Spleen (tissue), 11 donors: ENCODE measurements at regions not wholly inside any gene's neighbourhood (a gene's known extent, or its start where the extent isn't known, plus 50 kb on each side); places are given as distances from the start of the nearest gene placed in this dataset.

Experiments used
- DNase-seq: peaks from one replicate; pipeline ENCODE4 v3.0.0-alpha.2; 2020
- H3K27ac ChIP-seq, 8 donors: fragments of 200-600 bp; sonication (generic) in 7 of 8; 1 replicate in 4 of 8; 2 replicates in 4 of 8; pipeline versions ENCODE4 v1.5.0 to v1.8.0; 2016 to 2021; ENCODE audit warnings: inconsistent platforms in 4 of 8, mild to moderate bottlenecking in 4 of 8, moderate library complexity in 1 of 8
- H3K27me3 ChIP-seq, 7 donors: fragments of 200-600 bp; sonication (generic) in 6 of 7; replicated peaks in 1 of 7; 1 replicate in 4 of 7; 2 replicates in 3 of 7; pipeline versions ENCODE4 v1.5.0 to v1.8.0; 2016 to 2021; ENCODE audit warnings: inconsistent platforms in 3 of 7, mild to moderate bottlenecking in 1 of 7
- H3K36me3 ChIP-seq, 6 donors: fragments of 200-600 bp; sonication (generic) in 5 of 6; 1 replicate in 4 of 6; 2 replicates in 2 of 6; pipeline versions ENCODE4 v1.5.0 to v1.8.0; 2016 to 2021; ENCODE audit warnings: inconsistent platforms in 2 of 6
- H3K4me1 ChIP-seq, 6 donors: fragments of 200-600 bp; sonication (generic) in 5 of 6; 1 replicate in 3 of 6; 2 replicates in 3 of 6; pipeline versions ENCODE4 v1.5.0 to v1.8.0; 2016 to 2021; ENCODE audit warnings: inconsistent platforms in 3 of 6
- H3K4me3 ChIP-seq, 8 donors: fragments of 200-600 bp; sonication (generic) in 7 of 8; 1 replicate in 4 of 8; 2 replicates in 4 of 8; pipeline versions ENCODE4 v1.5.0 to v1.8.0; 2016 to 2021; ENCODE audit warnings: inconsistent platforms in 4 of 8, mild to moderate bottlenecking in 4 of 8, moderate library complexity in 2 of 8
- H3K9me3 ChIP-seq, 8 donors: fragments of 200-600 bp; sonication (generic) in 7 of 8; 1 replicate in 4 of 8; 2 replicates in 4 of 8; pipeline versions ENCODE4 v1.5.0 to v1.8.0; 2016 to 2021; ENCODE audit warnings: inconsistent platforms in 4 of 8
- CTCF ChIP-seq, 11 experiments: fragments of 200-600 bp in 7 of 11; fragments of 450-650 bp in 4 of 11; sonication (generic) in 4 of 11; IDR thresholded peaks in 8 of 11; conservative IDR thresholded peaks in 3 of 11; 1 replicate in 7 of 11; 2 replicates in 4 of 11; pipeline versions ENCODE4 v1.4.0 to v1.8.0; 2016 to 2021; ENCODE audit warnings: antibody characterized with exemption in 11 of 11, inconsistent platforms in 4 of 11, mild to moderate bottlenecking in 1 of 11
- POLR2A ChIP-seq, 3 donors: fragments of 450-650 bp; IDR thresholded peaks; one replicate each; pipeline ENCODE4 v1.5.1; 2017; ENCODE audit warnings: antibody characterized with exemption in 3 of 3, mild to moderate bottlenecking in 1 of 3
- POLR2AphosphoS5 ChIP-seq, 3 donors: sonication (generic); formaldehyde crosslinking; IDR thresholded peaks; one replicate each; pipeline ENCODE4 v1.5.1; 2017; ENCODE audit warnings: antibody characterized with exemption in 3 of 3
- WGBS, 5 donors: extraction: QIAGEN DNeasy Blood & Tissue Kit in 3 of 5; methylation state at CpG; one replicate each; pipeline versions ENCODE4 v1.1.5 to v1.1.7; 2013 to 2018; 5-methylcytosine and 5-hydroxymethylcytosine counted together
- intact Hi-C: fragments of 100-400 bp; cut with DNase I; formaldehyde crosslinking; loops from one replicate; pipeline ENCODE4 v1.15.0; 2023; ENCODE audit warnings: low total_unique reads
- donor health status: healthy with polysubstance abuse.
- donor health status: DM: no; HTN: no; CAD: no; lungs with moderate emphysema.
- donor health status: DM: no; HTN: no; CAD: no.
- donor health status: Bipolar disorder and iron deficiency.
- donor health status: healthy.
- donor health status: DM: no; HTN: no; CAD: no.
- donor health status: DM: yes; HTN: yes; CAD: no.

- Histone ChIP-seq H3K4me1 (no peaks in the 10 kb centered on the region), H3K4me3 (no peak overlapping the region), H3K27me3 (no peaks in the 10 kb centered on the region), H3K36me3 (no peaks in the 10 kb centered on the region), H3K9me3 (peaks cover 0 to 21% (median 10%) of the 10 kb centered on the region in 8 donors), H3K27ac (no peak overlapping the region)
- no peak for DNase-seq
- no peak for TF ChIP-seq POLR2AphosphoS5 (IDR thresholded peaks at IDR 0.05)
- TF ChIP-seq CTCF (IDR thresholded peaks at IDR 0.05 in 8 of 11, conservative IDR thresholded peaks at IDR 0.05 in 3 of 11), result no peak
- TF ChIP-seq POLR2A (IDR thresholded peaks at IDR 0.05), result no peak
- 63 to 85% (median 75%) methylated on average over 3 to 6 of the region's 6 CpGs for WGBS, 5 donors
- intact Hi-C loops, result no loop called here
Observed at GRCh38 chr2:133711806-133712205, 143.5 kb upstream of the NCKAP5 start.

- Histone ChIP-seq H3K4me1 (no peaks in the 10 kb centered on the region), H3K27ac (no peak overlapping the region)
Observed at GRCh38 chr2:133712369-133712768, 144.1 kb upstream of the NCKAP5 start.

GRCh38 chr2:133713049-133713580 lies 144.9 kb upstream of the NCKAP5 start:
- no peaks in the 10 kb centered on the region for H3K36me3 ChIP-seq
- intact Hi-C loops, result no loop called here
- no peak overlapping the region for H3K4me3 ChIP-seq
- TF ChIP-seq POLR2A (IDR thresholded peaks at IDR 0.05), result no peak
- no peak for TF ChIP-seq POLR2AphosphoS5 (IDR thresholded peaks at IDR 0.05)
- no peak for TF ChIP-seq CTCF (IDR thresholded peaks at IDR 0.05 in 8 of 11, conservative IDR thresholded peaks at IDR 0.05 in 3 of 11)
- no peaks in the 10 kb centered on the region for H3K4me1 ChIP-seq
- no peaks in the 10 kb centered on the region for H3K27me3 ChIP-seq
- no peak overlapping the region for H3K27ac ChIP-seq
- peaks cover 0 to 21% (median 10%) of the 10 kb centered on the region in 8 donors for H3K9me3 ChIP-seq
- no peak for DNase-seq
- WGBS, 5 donors, result 76 to 88% (median 87%) methylated on average over 4 of the region's 4 CpGs

More at GRCh38 chr2:133712369-133712768, 144.1 kb upstream of the NCKAP5 start:
- Histone ChIP-seq H3K36me3 (no peaks in the 10 kb centered on the region), H3K4me3 (no peak overlapping the region), H3K27me3 (no peaks in the 10 kb centered on the region), H3K9me3 (peaks cover 0 to 21% (median 10%) of the 10 kb centered on the region in 8 donors)
- 84 to 94% (median 87%) methylated on average over 3 of the region's 3 CpGs for whole genome bisulfite sequencing, 5 donors
- no peak for DNase-seq
- TF ChIP-seq POLR2AphosphoS5 (IDR thresholded peaks at IDR 0.05), result no peak
- no peak for TF ChIP-seq CTCF (IDR thresholded peaks at IDR 0.05 in 8 of 11, conservative IDR thresholded peaks at IDR 0.05 in 3 of 11)
- TF ChIP-seq POLR2A (IDR thresholded peaks at IDR 0.05), result no peak
- intact Hi-C loops, result no loop called here

GRCh38 chr2:133716166-133716565 lies 147.9 kb upstream of the NCKAP5 start:
- H3K9me3 ChIP-seq, result no peaks in the 10 kb centered on the region
- H3K4me1 ChIP-seq, result no peaks in the 10 kb centered on the region
- DNase-seq, result no peak
- no peak overlapping the region for H3K27ac ChIP-seq
- no peaks in the 10 kb centered on the region for H3K27me3 ChIP-seq
- no peak for TF ChIP-seq POLR2AphosphoS5 (IDR thresholded peaks at IDR 0.05)
- no peak for TF ChIP-seq POLR2A (IDR thresholded peaks at IDR 0.05)
- TF ChIP-seq CTCF (IDR thresholded peaks at IDR 0.05 in 8 of 11, conservative IDR thresholded peaks at IDR 0.05 in 3 of 11), result no peak
- 45 to 79% (median 57%) methylated on average over 3 of the region's 3 CpGs for WGBS, 5 donors
- intact Hi-C loops, result no loop called here
- H3K4me3 ChIP-seq, result no peak overlapping the region
- no peaks in the 10 kb centered on the region for H3K36me3 ChIP-seq
